ENCODE measurements at regions not wholly inside any gene's neighbourhood (a gene's known extent, or its start where the extent isn't known, plus 50 kb on each side); places are given as distances from the start of the nearest gene placed in this dataset.

GRCh38 chr13:74280795-74281490, 146.7 kb upstream of the KLF12 start:
- ChIA-PET CTCF (ENCODE audit: partially characterized antibody) (no interaction called here), POLR2A (ENCODE audit: partially characterized antibody) (no interaction called here)
- Histone ChIP-seq H3K36me3 (ENCODE audit: control insufficient read depth in 2 of 4, insufficient read depth in 4 of 4, low read length in 3 of 4) (no peaks in the 10 kb centered on the region; a peak in 1 of 8 replicates), H2BK12ac (ENCODE audit: low read depth, low read length) (no peak overlapping the region), H3K9ac (replicated peaks in 1 of 4; ENCODE audit: extremely low read depth in 1 of 4, low read depth in 3 of 4, low read length in 3 of 4) (no peak overlapping the region), H3K27ac (ENCODE audit: low read depth, low read length) (no peak overlapping the region), H4K20me1 (replicated peaks in 1 of 2; ENCODE audit: control insufficient read depth in 1 of 2, insufficient read depth in 2 of 2, low read length in 2 of 2) (no peaks in the 10 kb centered on the region), H2BK15ac (ENCODE audit: low read length) (no peak overlapping the region), H3K14ac (ENCODE audit: insufficient read length) (no peak overlapping the region), H3K4me3 (ENCODE audit: extremely low read depth in 1 of 4, insufficient read depth in 2 of 4, low read depth in 3 of 4, low read length in 4 of 4) (no peak overlapping the region), H4K8ac (ENCODE audit: extremely low read depth, insufficient read depth, low read length) (no peak overlapping the region), H3K23me2 (ENCODE audit: low read depth, low read length) (no peaks in the 10 kb centered on the region; the same call in 1 of the 2 replicates), H3K4me1 (replicated peaks in 1 of 4; ENCODE audit: control insufficient read depth in 3 of 4, insufficient read depth in 4 of 4, low read length in 3 of 4) (no peaks in the 10 kb centered on the region), H2BK20ac (ENCODE audit: low read length) (no peak overlapping the region), H2BK120ac (replicated peaks; ENCODE audit: low read depth, low read length) (no peak overlapping the region), H3K79me2 (ENCODE audit: control insufficient read depth in 1 of 2, insufficient read depth in 2 of 2, low read length in 2 of 2) (no peaks in the 10 kb centered on the region), H4K91ac (replicated peaks; ENCODE audit: insufficient read length, low read length) (no peak overlapping the region), H3K18ac (ENCODE audit: extremely low read depth, low read length) (no peak overlapping the region), H4K5ac (ENCODE audit: insufficient read length, low read depth, low read length) (no peak overlapping the region), H2AK5ac (ENCODE audit: low read depth, low read length) (no peak overlapping the region), H3K79me1 (ENCODE audit: low read depth, low read length) (no peaks in the 10 kb centered on the region), H3K9me3 (ENCODE audit: insufficient read depth in 2 of 2, low read depth in 1 of 2, low read length in 1 of 2) (no peaks in the 10 kb centered on the region), H3K27me3 (replicated peaks in 1 of 4; ENCODE audit: control insufficient read depth in 3 of 4, extremely low read depth in 1 of 4, insufficient read depth in 3 of 4, low read length in 3 of 4) (no peaks in the 10 kb centered on the region), H2BK5ac (ENCODE audit: low read depth, low read length) (no peak overlapping the region), H3K4me2 (ENCODE audit: insufficient read depth in 1 of 2, low read depth in 2 of 2, low read length in 2 of 2) (no peak overlapping the region), H3K23ac (ENCODE audit: insufficient read length) (no peak overlapping the region), H3K56ac (replicated peaks; ENCODE audit: insufficient read length, low read depth, low read length) (no peak overlapping the region), H3K4ac (replicated peaks; ENCODE audit: insufficient read length, low read depth, low read length) (no peak overlapping the region), H2AFZ (ENCODE audit: low read length) (no peak overlapping the region)
- DNase-seq (ENCODE audit: low read depth in 1 of 2, low spot score in 2 of 2) (no peak), FAIRE-seq (no peak)
- WGBS, 2 experiments (ENCODE audit: extremely low coverage in 1 of 2, insufficient coverage in 1 of 2, insufficient read length in 1 of 2, insufficient replicate concordance in 2 of 2, low coverage in 1 of 2, low lambda C conversion rate in 2 of 2, missing lambda C conversion rate in 1 of 2), result 96% methylated on average over 1 of the region's 1 CpG; no CpG with 5 or more reads in 1 of the 2 experiments
- TF ChIP-seq TBP (IDR thresholded peaks at IDR 0.05; ENCODE audit: low read depth, low read length) (no peak), JUN (IDR thresholded peaks at IDR 0.05; ENCODE audit: low read depth, low read length) (no peak), KDM4A (IDR thresholded peaks at IDR 0.05; ENCODE audit: low read depth, low read length, severe bottlenecking) (no peak), TAF7 (optimal IDR thresholded peaks at IDR 0.05; ENCODE audit: borderline replicate concordance, low read depth, low read length) (no peak), ATF3 (IDR thresholded peaks at IDR 0.05; ENCODE audit: insufficient read depth, low read depth, low read length) (no peak), SIRT6 (IDR thresholded peaks at IDR 0.05; ENCODE audit: low read length) (no peak), POLR2A (IDR thresholded peaks at IDR 0.05; ENCODE audit: control extremely low read depth in 1 of 2, low read depth in 2 of 2, low read length in 2 of 2) (no peak), EP300 (IDR thresholded peaks at IDR 0.05; ENCODE audit: borderline replicate concordance in 1 of 2, low read depth in 2 of 2, low read length in 2 of 2) (no peak), CREB1 (IDR thresholded peaks at IDR 0.05) (no peak), TCF12 (IDR thresholded peaks at IDR 0.05; ENCODE audit: low read depth, low read length) (no peak), SRF (IDR thresholded peaks at IDR 0.05; ENCODE audit: low read depth, low read length) (no peak), CHD1 (IDR thresholded peaks at IDR 0.05; ENCODE audit: low read depth, low read length) (no peak), MAX (IDR thresholded peaks at IDR 0.05) (no peak), BRCA1 (IDR thresholded peaks at IDR 0.05; ENCODE audit: low read depth, low read length) (no peak), ZNF274 (IDR thresholded peaks at IDR 0.05; ENCODE audit: borderline replicate concordance, extremely low read depth, low read length) (no peak)
